Trophoblast cell (in vitro differentiated cells and primary cell): ENCODE measurements at regions not wholly inside any gene's neighbourhood (a gene's known extent, or its start where the extent isn't known, plus 50 kb on each side); places are given as distances from the start of the nearest gene placed in this dataset.
A peak's percentile ranks its signal among the peaks of the same experiment; 100 is the strongest.

ENCODE experiments used
- DNase-seq, 2 donors: peaks; one replicate each; pipeline ENCODE4 v3.0.0-alpha.2; 2016
- H2AFZ ChIP-seq: 2 replicates; pipeline ENCODE4 v1.6.1; 2013; ENCODE audit warnings: low read length, moderate library complexity, mild to moderate bottlenecking; ENCODE audit not compliant: insufficient read depth, poor library complexity
- H2AK5ac ChIP-seq: 2 replicates; pipeline ENCODE4 v1.6.1; 2013; ENCODE audit warnings: mild to moderate bottlenecking, low read length
- H2BK120ac ChIP-seq: 2 replicates; pipeline ENCODE4 v1.6.1; 2013; ENCODE audit warnings: low read length, mild to moderate bottlenecking, moderate library complexity; ENCODE audit not compliant: insufficient read depth, poor library complexity
- H2BK12ac ChIP-seq: 2 replicates; pipeline ENCODE4 v1.6.1; 2013; ENCODE audit warnings: mild to moderate bottlenecking, low read length, moderate library complexity
- H2BK5ac ChIP-seq: 2 replicates; pipeline ENCODE4 v1.6.1; 2013; ENCODE audit warnings: low read length, low read depth, moderate library complexity, mild to moderate bottlenecking; ENCODE audit not compliant: poor library complexity
- H3K14ac ChIP-seq: 2 replicates; pipeline ENCODE4 v1.6.1; 2013; ENCODE audit warnings: mild to moderate bottlenecking, low read length
- H3K18ac ChIP-seq: 2 replicates; pipeline ENCODE4 v1.6.1; 2013; ENCODE audit warnings: mild to moderate bottlenecking, low read length
- H3K23ac ChIP-seq: 2 replicates; pipeline ENCODE4 v1.6.1; 2013; ENCODE audit warnings: low read length
- H3K27ac ChIP-seq: 2 replicates; pipeline ENCODE4 v1.5.1; 2013; ENCODE audit warnings: low read depth, mild to moderate bottlenecking, inconsistent platforms, low read length, moderate library complexity
- H3K27me3 ChIP-seq: 2 replicates; pipeline ENCODE4 v1.6.1; 2013; ENCODE audit warnings: inconsistent platforms, mild to moderate bottlenecking, low read length, moderate library complexity; ENCODE audit not compliant: insufficient read depth
- H3K36me3 ChIP-seq, 2 experiments: 1 replicate in 1 of 2; 2 replicates in 1 of 2; pipeline ENCODE4 v1.6.1; 2013; ENCODE audit warnings: low read length in 2 of 2, mild to moderate bottlenecking in 2 of 2, moderate library complexity in 1 of 2; ENCODE audit not compliant: insufficient read depth in 2 of 2, control insufficient read depth in 1 of 2
- H3K4ac ChIP-seq: 2 replicates; pipeline ENCODE4 v1.6.1; 2013; ENCODE audit warnings: low read depth, mild to moderate bottlenecking, low read length, moderate library complexity
- H3K4me1 ChIP-seq, 2 experiments: 1 replicate in 1 of 2; 2 replicates in 1 of 2; pipeline ENCODE4 v1.6.1; 2013; ENCODE audit warnings: low read length in 2 of 2, mild to moderate bottlenecking in 2 of 2, moderate library complexity in 1 of 2; ENCODE audit not compliant: insufficient read depth in 2 of 2, control insufficient read depth in 1 of 2
- H3K4me2 ChIP-seq: 2 replicates; pipeline ENCODE4 v1.6.1; 2013; ENCODE audit warnings: inconsistent platforms, mild to moderate bottlenecking, low read length, moderate library complexity
- H3K4me3 ChIP-seq: 2 replicates; pipeline ENCODE4 v1.5.1; 2013; ENCODE audit warnings: mild to moderate bottlenecking, low read depth, low read length, inconsistent platforms
- H3K79me1 ChIP-seq: one replicate; pipeline ENCODE4 v1.6.1; 2013; ENCODE audit warnings: low read length
- H3K79me2 ChIP-seq: 2 replicates; pipeline ENCODE4 v1.6.1; 2013; ENCODE audit warnings: low read length, mild to moderate bottlenecking; ENCODE audit not compliant: control insufficient read depth, insufficient read depth, poor library complexity
- H3K9ac ChIP-seq: 2 replicates; pipeline ENCODE4 v1.6.1; 2013; ENCODE audit warnings: mild to moderate bottlenecking, low read length
- H3K9me3 ChIP-seq: 2 replicates; pipeline ENCODE4 v1.6.1; 2013; ENCODE audit warnings: low read depth, mild to moderate bottlenecking, control low read depth, inconsistent platforms, low read length; ENCODE audit not compliant: insufficient read depth
- H4K12ac ChIP-seq: 2 replicates; pipeline ENCODE4 v1.6.1; 2013; ENCODE audit warnings: low read depth, mild to moderate bottlenecking, low read length, moderate library complexity
- H4K8ac ChIP-seq: 2 replicates; pipeline ENCODE4 v1.6.1; 2013; ENCODE audit warnings: low read depth, mild to moderate bottlenecking, low read length, moderate library complexity
- H4K91ac ChIP-seq: one replicate; pipeline ENCODE4 v1.6.1; 2013; ENCODE audit warnings: low read depth, mild to moderate bottlenecking, low read length, moderate library complexity
- WGBS: extraction: QIAGEN DNeasy Blood & Tissue Kit; methylation state at CpG from one replicate; pipeline ENCODE4 v1.1.7; 2013; ENCODE audit warnings: missing lambda C conversion rate; ENCODE audit not compliant: insufficient read length, insufficient coverage; ENCODE audit errors: extremely low coverage; 5-methylcytosine and 5-hydroxymethylcytosine counted together

- no CpG with 5 or more reads among the region's 1 CpG for WGBS
- no peak overlapping the region for H3K4ac ChIP-seq
- H2AK5ac ChIP-seq, result no peak overlapping the region
- H4K91ac ChIP-seq, result no peak overlapping the region
- H2AFZ ChIP-seq, result no peak overlapping the region
- no peak overlapping the region for H3K23ac ChIP-seq
- no peaks in the 10 kb centered on the region for H3K9me3 ChIP-seq
- no peaks in the 10 kb centered on the region for H3K79me2 ChIP-seq
- H3K4me3 ChIP-seq, result no peak overlapping the region
- peak in 1 of 2 donors; percentile 14 for DNase-seq
- no peak overlapping the region for H3K14ac ChIP-seq
- no peaks in the 10 kb centered on the region for H3K79me1 ChIP-seq
- H3K27me3 ChIP-seq, result no peaks in the 10 kb centered on the region
- H4K8ac ChIP-seq, result no peak overlapping the region
- no peak overlapping the region for H2BK120ac ChIP-seq
- H3K18ac ChIP-seq, result no peak overlapping the region
- H4K12ac ChIP-seq, result no peak overlapping the region
- H3K4me2 ChIP-seq, result no peak overlapping the region
- H2BK12ac ChIP-seq, result no peak overlapping the region
- no peaks in the 10 kb centered on the region for H3K36me3 ChIP-seq
- no peak overlapping the region for H3K27ac ChIP-seq
- no peaks in the 10 kb centered on the region for H3K4me1 ChIP-seq
- no peak overlapping the region for H2BK5ac ChIP-seq
- H3K9ac ChIP-seq, result no peak overlapping the region
Measured at GRCh38 chr3:29203851-29204250, 77.0 kb upstream of the RBMS3 start.

DNA sequence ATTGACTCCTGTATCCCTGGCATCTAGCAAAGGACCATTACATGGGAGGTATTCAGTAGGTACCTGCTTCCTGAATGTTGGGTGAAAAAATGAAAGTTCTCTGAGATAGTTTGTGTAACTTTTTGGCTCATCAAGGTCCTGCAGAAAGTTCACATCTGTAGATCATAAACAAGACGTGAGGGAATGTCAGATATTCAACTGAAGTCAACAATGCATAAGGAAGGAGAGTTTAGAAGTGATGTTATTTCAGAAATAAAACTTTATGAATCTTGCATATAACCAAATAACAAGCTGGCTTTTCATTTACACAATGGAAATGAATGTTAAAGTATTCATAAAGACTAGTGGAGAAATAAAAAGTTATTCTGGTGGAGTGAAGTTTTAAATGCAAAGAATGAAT lies 73.4 kb upstream of the RBMS3 start:
- Histone ChIP-seq H3K4me1 (no peaks in the 10 kb centered on the region), H4K8ac (no peak overlapping the region), H3K4me2 (no peak overlapping the region), H3K18ac (no peak overlapping the region), H2BK12ac (no peak overlapping the region), H3K4me3 (no peak overlapping the region), H3K36me3 (no peaks in the 10 kb centered on the region), H2AK5ac (no peak overlapping the region), H3K4ac (no peak overlapping the region), H3K9me3 (no peaks in the 10 kb centered on the region), H3K9ac (no peak overlapping the region), H2BK120ac (no peak overlapping the region), H3K27me3 (no peaks in the 10 kb centered on the region), H2BK5ac (no peak overlapping the region), H4K12ac (no peak overlapping the region), H3K23ac (no peak overlapping the region), H3K27ac (no peak overlapping the region), H3K79me1 (no peaks in the 10 kb centered on the region), H3K79me2 (no peaks in the 10 kb centered on the region), H4K91ac (no peak overlapping the region), H3K14ac (no peak overlapping the region), H2AFZ (no peak overlapping the region)
- no CpG with 5 or more reads among the region's 1 CpG for WGBS
- DNase-seq, result no peak

DNA sequence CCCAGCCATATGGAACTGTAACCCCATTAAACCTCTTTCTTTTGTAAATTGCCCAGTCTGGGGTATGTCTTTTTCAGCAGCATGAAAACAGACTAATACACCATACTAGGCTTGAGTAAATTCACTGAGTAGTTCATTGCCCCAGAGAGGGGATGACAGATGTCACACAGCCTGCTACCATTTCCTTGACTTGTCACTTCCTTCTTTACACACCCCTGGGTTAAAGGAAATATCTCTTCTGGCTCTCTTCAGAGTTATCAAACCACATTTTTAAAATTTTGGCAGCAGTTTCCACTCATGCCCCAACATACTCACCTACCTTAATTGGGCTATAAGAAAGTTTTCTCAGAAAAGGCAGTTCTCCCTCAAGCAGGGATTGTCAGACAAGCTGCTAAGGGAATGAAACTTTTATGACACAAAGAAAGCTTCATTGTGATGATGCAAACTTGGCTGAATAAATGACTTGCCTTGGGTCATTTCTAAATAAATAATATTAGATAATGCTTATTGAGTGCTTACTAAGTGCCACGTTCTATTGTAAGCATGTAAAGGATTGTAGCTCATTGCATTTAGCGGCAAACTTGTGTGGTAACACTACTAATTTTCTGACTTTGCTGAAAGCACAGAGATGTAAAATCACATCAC lies 68.0 kb upstream of the RBMS3 start:
- no peak overlapping the region for H3K4me3 ChIP-seq
- no peaks in the 10 kb centered on the region for H3K9me3 ChIP-seq
- no peaks in the 10 kb centered on the region for H3K79me2 ChIP-seq
- no peak overlapping the region for H2BK12ac ChIP-seq
- H3K18ac ChIP-seq, result no peak overlapping the region
- no peak overlapping the region for H3K14ac ChIP-seq
- H3K27ac ChIP-seq, result no peak overlapping the region
- no peak overlapping the region for H3K4me2 ChIP-seq
- no peak overlapping the region for H2AFZ ChIP-seq
- no peak for DNase-seq
- no peaks in the 10 kb centered on the region for H3K36me3 ChIP-seq
- no peak overlapping the region for H4K91ac ChIP-seq
- no peak overlapping the region for H4K12ac ChIP-seq
- no peak overlapping the region for H4K8ac ChIP-seq
- no peak overlapping the region for H2AK5ac ChIP-seq
- no peaks in the 10 kb centered on the region for H3K79me1 ChIP-seq
- no peaks in the 10 kb centered on the region for H3K4me1 ChIP-seq
- no peak overlapping the region for H2BK120ac ChIP-seq
- no peak overlapping the region for H2BK5ac ChIP-seq
- WGBS, result no CpG with 5 or more reads among the region's 2 CpGs
- H3K9ac ChIP-seq, result no peak overlapping the region
- H3K4ac ChIP-seq, result no peak overlapping the region
- no peaks in the 10 kb centered on the region for H3K27me3 ChIP-seq
- no peak overlapping the region for H3K23ac ChIP-seq

DNA sequence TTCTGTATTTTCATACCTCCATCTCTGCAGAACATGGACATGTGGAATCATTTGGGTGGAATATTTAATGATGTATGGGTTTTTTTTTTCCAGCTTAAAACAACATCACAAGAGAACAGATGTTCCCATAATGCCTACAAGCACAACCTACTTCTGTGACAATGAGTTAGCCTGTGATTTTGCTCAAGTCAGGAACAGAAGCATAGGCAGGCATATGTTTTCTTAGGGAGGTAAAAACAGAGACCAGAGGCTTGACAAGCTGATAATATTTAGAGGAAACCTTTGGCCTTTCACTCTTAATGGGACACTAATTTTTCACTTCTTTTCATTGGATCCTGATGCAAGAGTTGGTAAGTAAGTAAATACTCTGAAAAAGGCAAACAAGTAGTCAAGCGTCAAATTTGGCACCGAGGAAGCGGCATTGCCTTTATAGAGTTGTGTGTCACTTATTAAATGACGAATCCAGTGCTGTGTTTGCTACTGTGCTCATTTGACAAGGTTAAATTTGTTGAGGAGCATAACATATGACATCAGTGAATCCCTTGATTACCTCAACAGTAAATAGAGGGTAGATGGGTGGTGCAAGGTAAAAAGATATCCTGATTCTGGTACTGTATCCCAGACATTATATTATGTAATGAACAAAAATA lies 66.7 kb upstream of the RBMS3 start:
- Histone ChIP-seq H3K4ac (no peak overlapping the region), H3K18ac (no peak overlapping the region)
- WGBS, result no CpG with 5 or more reads among the region's 4 CpGs

More for the DNA sequence above, 66.7 kb upstream of the RBMS3 start:
- Histone ChIP-seq H2BK12ac (no peak overlapping the region), H3K79me1 (no peaks in the 10 kb centered on the region), H3K9ac (no peak overlapping the region), H3K4me1 (no peaks in the 10 kb centered on the region), H3K27me3 (no peaks in the 10 kb centered on the region), H3K79me2 (no peaks in the 10 kb centered on the region), H3K9me3 (no peaks in the 10 kb centered on the region), H4K8ac (no peak overlapping the region), H2AFZ (no peak overlapping the region), H3K27ac (no peak overlapping the region), H3K14ac (no peak overlapping the region), H3K23ac (no peak overlapping the region), H3K4me3 (no peak overlapping the region), H2BK5ac (no peak overlapping the region), H3K4me2 (no peak overlapping the region), H4K91ac (no peak overlapping the region), H4K12ac (no peak overlapping the region), H2AK5ac (no peak overlapping the region), H3K36me3 (no peaks in the 10 kb centered on the region), H2BK120ac (no peak overlapping the region)
- no peak for DNase-seq
